AG04449 (cell line): ENCODE measurements at regions not wholly inside any gene's neighbourhood (a gene's known extent, or its start where the extent isn't known, plus 50 kb on each side); places are given as distances from the start of the nearest gene placed in this dataset.

ENCODE experiments used
- CTCF ChIA-PET: fragments of 350-600 bp; formaldehyde crosslinking; extraction: SDS; loops from one replicate; lab custom pipeline; 2021; ENCODE audit warnings: antibody characterized with exemption; lab: Yijun Ruan, JAX
- POLR2A ChIA-PET: fragments of 400-600, 350-600 bp; formaldehyde crosslinking; extraction: SDS; loops from one replicate; lab custom pipeline; 2020; ENCODE audit warnings: antibody characterized with exemption, inconsistent platforms; lab: Yijun Ruan, JAX
- DNase-seq: peaks from one replicate; pipeline ENCODE4 v3.0.0-alpha.2; 2010; ENCODE audit warnings: low read depth, low spot score
- H3K4me3 ChIP-seq: 2 replicates; pipeline ENCODE4 v1.5.1; 2011; ENCODE audit warnings: low read depth, mild to moderate bottlenecking, control low read depth, low read length
- CTCF ChIP-seq: IDR thresholded peaks from one replicate; pipeline ENCODE4 v1.5.1; 2011; ENCODE audit warnings: mild to moderate bottlenecking, moderate library complexity, low read length, control low read depth, inconsistent platforms; ENCODE audit not compliant: insufficient read depth; ENCODE audit errors: missing control alignments

GRCh38 chr10:10589540-10590303 lies 427.9 kb upstream of the CELF2 start:
- CTCF ChIA-PET, result no interaction called here
- no peak overlapping the region for H3K4me3 ChIP-seq
- TF ChIP-seq CTCF, result no peak
- peak; percentile 42 for DNase-seq
- POLR2A ChIA-PET, result no interaction called here

- no peak for DNase-seq
- no peak for TF ChIP-seq CTCF
- ChIA-PET CTCF (no interaction called here), POLR2A (interaction anchor here (0.6 kb wide), 1 partner anchor 507 kb away, joined by 3 read pairs; no protein-coding TSS in a partner anchor)
- no peak overlapping the region for H3K4me3 ChIP-seq
Observed at GRCh38 chr10:10591715-10592341, 425.8 kb upstream of the CELF2 start.

- no peak overlapping the region for H3K4me3 ChIP-seq
- POLR2A ChIA-PET, result no interaction called here
- no peak for DNase-seq
- CTCF ChIA-PET, result no interaction called here
- no peak for TF ChIP-seq CTCF
Observed at GRCh38 chr10:10596256-10596655, 421.4 kb upstream of the CELF2 start.

GRCh38 chr10:10598297-10598696 lies 419.4 kb upstream of the CELF2 start:
- CTCF ChIA-PET, result no interaction called here
- POLR2A ChIA-PET, result no interaction called here
- TF ChIP-seq CTCF, result no peak
- no peak overlapping the region for H3K4me3 ChIP-seq
- no peak for DNase-seq

GRCh38 chr10:10600004-10600403 lies 417.7 kb upstream of the CELF2 start:
- no peak overlapping the region for H3K4me3 ChIP-seq
- ChIA-PET POLR2A (no interaction called here), CTCF (interaction anchor here (0.7 kb wide), 1 partner anchor 915 kb away, joined by 4 read pairs; no protein-coding TSS in a partner anchor)
- no peak for TF ChIP-seq CTCF
- DNase-seq, result no peak

- DNase-seq, result peak; percentile 16
- CTCF ChIA-PET, result no interaction called here
Observed at GRCh38 chr10:10605551-10606081, 412.1 kb upstream of the CELF2 start.

More at GRCh38 chr10:10605551-10606081, 412.1 kb upstream of the CELF2 start:
- TF ChIP-seq CTCF, result no peak
- POLR2A ChIA-PET, result interaction anchor here (0.6 kb wide), 1 partner anchor 106 kb away, joined by 3 read pairs; no protein-coding TSS in a partner anchor
- H3K4me3 ChIP-seq, result no peak overlapping the region
